Brain microvascular endothelial cell (primary cell): ENCODE measurements at regions not wholly inside any gene's neighbourhood (a gene's known extent, or its start where the extent isn't known, plus 50 kb on each side); places are given as distances from the start of the nearest gene placed in this dataset.

Experiments used
- DNase-seq: peaks from one replicate; pipeline ENCODE4 v3.0.0-alpha.2; 2020
- H3K27ac ChIP-seq: fragments of 250-450 bp; sonication (Bioruptor Pico); 2 replicates; pipeline ENCODE4 v1.5.1; 2020; ENCODE audit warnings: mild to moderate bottlenecking, moderate library complexity
- H3K27me3 ChIP-seq: fragments of 250-450 bp; sonication (Bioruptor Pico); replicated peaks from 2 replicates; pipeline ENCODE4 v1.5.1; 2020; ENCODE audit warnings: mild to moderate bottlenecking
- H3K36me3 ChIP-seq: fragments of 250-450 bp; sonication (Bioruptor Pico); replicated peaks from 2 replicates; pipeline ENCODE4 v1.5.1; 2020; ENCODE audit warnings: mild to moderate bottlenecking
- H3K4me3 ChIP-seq: 2 replicates; pipeline ENCODE4 v1.5.1; 2011; ENCODE audit warnings: low read depth, mild to moderate bottlenecking, control low read depth, low read length, moderate library complexity
- in situ Hi-C: cut with HindIII; loops from 2 replicates; pipeline ENCODE4 v1.10.0; 2017; ENCODE audit warnings: low sequenced_read_pairs, low pct_ligation_motif_present
- TF ChIP-seq, protein P1 (sequence below): IDR thresholded peaks from 2 replicates; pipeline ENCODE4 v1.5.1; 2011; ENCODE audit warnings: low read depth, mild to moderate bottlenecking, moderate library complexity, low read length, control low read depth, inconsistent platforms; ENCODE audit errors: missing control alignments

DNA sequence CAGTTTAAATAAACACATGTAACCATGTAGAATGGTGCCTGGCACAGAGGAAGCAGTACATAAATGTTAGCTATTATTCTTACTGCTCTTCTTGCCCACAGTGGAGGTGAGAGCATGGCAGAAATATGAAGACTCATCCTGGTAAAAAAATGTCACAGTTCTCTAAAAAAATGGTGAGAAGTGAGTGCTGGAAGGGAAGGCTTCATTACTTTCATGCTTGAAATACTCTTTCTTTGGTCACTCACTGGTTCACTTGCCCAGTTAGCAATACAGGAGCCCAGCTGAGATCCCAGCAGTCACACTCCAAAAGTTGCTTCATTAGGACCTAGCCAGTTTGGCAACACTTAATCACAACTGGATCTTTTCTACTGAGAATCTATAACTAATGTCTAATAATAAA, 1017.2 kb downstream of the TUSC7 start:
- H3K27ac ChIP-seq = no peak overlapping the region
- H3K36me3 ChIP-seq = no peaks in the 10 kb centered on the region
- in situ Hi-C loops = no loop called here
- TF ChIP-seq, protein P1, sequence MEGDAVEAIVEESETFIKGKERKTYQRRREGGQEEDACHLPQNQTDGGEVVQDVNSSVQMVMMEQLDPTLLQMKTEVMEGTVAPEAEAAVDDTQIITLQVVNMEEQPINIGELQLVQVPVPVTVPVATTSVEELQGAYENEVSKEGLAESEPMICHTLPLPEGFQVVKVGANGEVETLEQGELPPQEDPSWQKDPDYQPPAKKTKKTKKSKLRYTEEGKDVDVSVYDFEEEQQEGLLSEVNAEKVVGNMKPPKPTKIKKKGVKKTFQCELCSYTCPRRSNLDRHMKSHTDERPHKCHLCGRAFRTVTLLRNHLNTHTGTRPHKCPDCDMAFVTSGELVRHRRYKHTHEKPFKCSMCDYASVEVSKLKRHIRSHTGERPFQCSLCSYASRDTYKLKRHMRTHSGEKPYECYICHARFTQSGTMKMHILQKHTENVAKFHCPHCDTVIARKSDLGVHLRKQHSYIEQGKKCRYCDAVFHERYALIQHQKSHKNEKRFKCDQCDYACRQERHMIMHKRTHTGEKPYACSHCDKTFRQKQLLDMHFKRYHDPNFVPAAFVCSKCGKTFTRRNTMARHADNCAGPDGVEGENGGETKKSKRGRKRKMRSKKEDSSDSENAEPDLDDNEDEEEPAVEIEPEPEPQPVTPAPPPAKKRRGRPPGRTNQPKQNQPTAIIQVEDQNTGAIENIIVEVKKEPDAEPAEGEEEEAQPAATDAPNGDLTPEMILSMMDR = no peak
- no peak overlapping the region for H3K4me3 ChIP-seq
- H3K27me3 ChIP-seq = no peaks in the 10 kb centered on the region
- DNase-seq = no peak

GRCh38 chr3:117728226-117728625, 1018.6 kb downstream of the TUSC7 start:
- Histone ChIP-seq H3K27ac (no peak overlapping the region), H3K4me3 (no peak overlapping the region), H3K27me3 (no peaks in the 10 kb centered on the region), H3K36me3 (no peaks in the 10 kb centered on the region)
- no peak for DNase-seq
- in situ Hi-C loops = no loop called here
- TF ChIP-seq, protein P1 = no peak

DNA sequence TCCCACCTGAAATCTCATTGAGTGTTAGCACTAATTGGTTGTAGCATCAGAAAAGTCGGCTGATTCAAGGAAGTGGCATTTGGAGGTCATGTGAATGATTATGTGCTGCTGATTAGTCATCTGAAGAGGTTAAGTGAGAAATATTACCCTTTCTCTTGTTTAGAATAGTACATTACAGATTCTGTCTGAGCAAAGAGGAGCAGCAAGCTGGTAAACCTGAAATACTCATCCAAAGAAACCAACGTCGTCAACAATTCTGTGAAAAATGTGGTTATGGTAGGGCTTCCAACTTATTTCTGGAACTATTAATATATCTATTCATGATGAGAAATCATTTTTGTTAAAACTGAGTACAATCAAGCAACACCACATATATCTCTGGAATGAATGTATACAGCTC, 1024.9 kb downstream of the TUSC7 start:
- in situ Hi-C loops = no loop called here
- H3K27ac ChIP-seq = peak overlapping the region; percentile 55

DNA sequence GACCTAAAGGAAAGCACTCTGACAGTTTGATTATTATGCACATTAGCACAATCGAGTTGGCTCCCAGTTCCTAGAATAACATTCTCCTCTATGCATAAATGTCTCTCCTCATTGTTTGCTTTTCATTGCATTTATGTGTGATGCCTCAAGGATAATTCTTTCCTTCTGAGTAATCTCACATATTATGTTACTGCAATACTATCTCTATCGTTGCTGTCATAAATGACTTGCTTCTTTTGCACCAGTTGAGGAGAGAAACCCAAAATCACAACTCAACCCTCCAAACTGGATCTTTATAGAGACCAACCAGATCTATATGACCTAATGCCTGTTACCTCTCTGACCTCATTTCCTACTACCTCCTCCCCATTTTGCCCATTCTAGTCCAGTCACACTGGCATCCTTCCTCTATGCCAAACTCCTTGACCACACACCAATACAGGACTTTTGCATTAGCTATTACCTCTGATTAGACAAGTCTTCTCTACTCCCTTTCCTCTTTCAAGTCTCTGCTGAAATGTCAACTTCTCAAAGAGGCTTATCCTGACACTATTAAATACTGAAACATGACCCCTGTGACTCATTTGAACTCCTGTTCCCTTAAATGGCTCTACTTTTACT, 1026.0 kb downstream of the TUSC7 start:
- Histone ChIP-seq H3K36me3 (no peaks in the 10 kb centered on the region), H3K27me3 (no peaks in the 10 kb centered on the region), H3K27ac (peak overlapping the region; percentile 55), H3K4me3 (no peak overlapping the region)
- DNase-seq = peak; percentile 41
- in situ Hi-C loops = no loop called here
- TF ChIP-seq, protein P1 = no peak

More for the DNA sequence above, 1024.9 kb downstream of the TUSC7 start:
- Histone ChIP-seq H3K36me3 (no peaks in the 10 kb centered on the region), H3K4me3 (no peak overlapping the region), H3K27me3 (no peaks in the 10 kb centered on the region)
- TF ChIP-seq, protein P1 = no peak
- peak; percentile 14 for DNase-seq

- TF ChIP-seq, protein P1 = no peak
- in situ Hi-C loops = no loop called here
Measured at GRCh38 chr3:117736846-117737245, 1027.3 kb downstream of the TUSC7 start.

DNA sequence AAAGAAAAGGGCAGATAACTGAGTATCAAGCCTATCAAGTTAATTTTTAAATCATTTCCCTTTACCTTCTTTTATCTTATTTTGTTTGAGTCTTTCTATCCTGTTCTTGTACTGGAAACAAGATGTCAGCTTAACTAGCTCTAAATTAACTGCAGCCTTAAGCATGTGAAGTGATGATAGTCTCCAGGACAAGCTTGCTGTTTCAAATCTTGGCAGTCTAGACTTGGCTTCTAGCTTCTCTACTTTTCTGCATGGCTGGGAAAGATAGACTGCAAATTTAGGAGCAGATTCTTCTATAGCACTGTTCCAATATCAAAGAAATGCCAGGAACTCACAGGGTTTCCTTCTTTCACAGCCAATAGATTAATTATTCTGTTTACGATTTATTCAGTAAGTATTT, 1034.4 kb downstream of the TUSC7 start:
- Histone ChIP-seq H3K27me3 (no peaks in the 10 kb centered on the region), H3K27ac (no peak overlapping the region), H3K36me3 (no peaks in the 10 kb centered on the region), H3K4me3 (no peak overlapping the region)
- no peak for DNase-seq
- in situ Hi-C loops = no loop called here
- TF ChIP-seq, protein P1 = no peak

More at GRCh38 chr3:117736846-117737245, 1027.3 kb downstream of the TUSC7 start:
- Histone ChIP-seq H3K27ac (no peak overlapping the region), H3K27me3 (no peaks in the 10 kb centered on the region), H3K4me3 (no peak overlapping the region), H3K36me3 (no peaks in the 10 kb centered on the region)
- DNase-seq = no peak
